Ishikawa (cell line): ENCODE measurements at regions not wholly inside any gene's neighbourhood (a gene's known extent, or its start where the extent isn't known, plus 50 kb on each side); places are given as distances from the start of the nearest gene placed in this dataset.

Source experiments
- CEBPB ChIP-seq: IDR thresholded peaks from 2 replicates; pipeline ENCODE4 v1.6.1; 2012
- CREB1 ChIP-seq: IDR thresholded peaks from 2 replicates; pipeline ENCODE4 v1.6.1; 2012; ENCODE audit warnings: low read depth
- EGR1 ChIP-seq: IDR thresholded peaks from 2 replicates; pipeline ENCODE4 v1.6.1; 2012
- EP300 ChIP-seq: IDR thresholded peaks from 2 replicates; pipeline ENCODE4 v1.6.1; 2012; ENCODE audit warnings: borderline replicate concordance
- FOXM1 ChIP-seq: IDR thresholded peaks from 2 replicates; pipeline ENCODE4 v1.6.1; 2012; ENCODE audit warnings: low read depth, borderline replicate concordance
- MAX ChIP-seq: IDR thresholded peaks from 2 replicates; pipeline ENCODE4 v1.6.1; 2012
- NFIC ChIP-seq: IDR thresholded peaks from 2 replicates; pipeline ENCODE4 v1.6.1; 2012
- RAD21 ChIP-seq: IDR thresholded peaks from 2 replicates; pipeline ENCODE4 v1.6.1; 2012; ENCODE audit warnings: low read depth
- REST ChIP-seq: IDR thresholded peaks from 2 replicates; pipeline ENCODE4 v1.6.1; 2012; ENCODE audit warnings: low read depth, mild to moderate bottlenecking
- TAF1 ChIP-seq: IDR thresholded peaks from 2 replicates; pipeline ENCODE4 v1.6.1; 2012; ENCODE audit warnings: low read depth, mild to moderate bottlenecking
- TCF12 ChIP-seq: IDR thresholded peaks from 2 replicates; pipeline ENCODE4 v1.6.1; 2012; ENCODE audit warnings: low read depth
- TEAD4 ChIP-seq: IDR thresholded peaks from 2 replicates; pipeline ENCODE4 v1.6.1; 2012
- USF1 ChIP-seq: IDR thresholded peaks from 2 replicates; pipeline ENCODE4 v1.6.1; 2012
- YY1 ChIP-seq: IDR thresholded peaks from 2 replicates; pipeline ENCODE4 v1.6.1; 2012; ENCODE audit warnings: low read depth
- ZBTB7A ChIP-seq: IDR thresholded peaks from 2 replicates; pipeline ENCODE4 v1.6.1; 2012; ENCODE audit warnings: low read depth

- TF ChIP-seq NFIC = no peak
- no peak for TF ChIP-seq EP300
- no peak for TF ChIP-seq ZBTB7A
- no peak for TF ChIP-seq TCF12
- TF ChIP-seq REST = no peak
- TF ChIP-seq USF1 = no peak
- TF ChIP-seq TEAD4 = no peak
- TF ChIP-seq EGR1 = no peak
- TF ChIP-seq YY1 = no peak
- TF ChIP-seq FOXM1 = no peak
- TF ChIP-seq TAF1 = no peak
- TF ChIP-seq MAX = no peak
- TF ChIP-seq CEBPB = no peak
- no peak for TF ChIP-seq CREB1
- no peak for TF ChIP-seq RAD21
Observed at GRCh38 chr3:127365163-127365798, 77.4 kb upstream of the PRR20G start.

GRCh38 chr3:127363891-127364290, 76.0 kb upstream of the PRR20G start:
- TF ChIP-seq FOXM1 (no peak), TCF12 (no peak), CREB1 (no peak), TEAD4 (no peak), EP300 (no peak), YY1 (no peak), CEBPB (no peak), TAF1 (no peak), REST (no peak), USF1 (no peak), EGR1 (no peak), NFIC (no peak), RAD21 (no peak), ZBTB7A (no peak), MAX (no peak)

GRCh38 chr3:127363171-127363570, 75.3 kb upstream of the PRR20G start:
- no peak for TF ChIP-seq CREB1
- no peak for TF ChIP-seq REST
- no peak for TF ChIP-seq FOXM1
- no peak for TF ChIP-seq NFIC
- no peak for TF ChIP-seq RAD21
- no peak for TF ChIP-seq TCF12

- TF ChIP-seq EP300 = no peak
- no peak for TF ChIP-seq FOXM1
- TF ChIP-seq CREB1 = no peak
- no peak for TF ChIP-seq NFIC
- TF ChIP-seq EGR1 = no peak
- no peak for TF ChIP-seq REST
- TF ChIP-seq YY1 = no peak
- TF ChIP-seq MAX = no peak
- no peak for TF ChIP-seq TCF12
- TF ChIP-seq RAD21 = no peak
- no peak for TF ChIP-seq CEBPB
- TF ChIP-seq ZBTB7A = no peak
- no peak for TF ChIP-seq TEAD4
- TF ChIP-seq USF1 = no peak
- TF ChIP-seq TAF1 = no peak
Observed at GRCh38 chr3:127360647-127361046, 72.8 kb upstream of the PRR20G start.
